Amniotic epithelial cell (primary cell): ENCODE measurements at regions not wholly inside any gene's neighbourhood (a gene's known extent, or its start where the extent isn't known, plus 50 kb on each side); places are given as distances from the start of the nearest gene placed in this dataset.

Experiments used
- DNase-seq: peaks from one replicate; pipeline ENCODE4 v3.0.0-alpha.2; 2010; ENCODE audit warnings: low read depth

- DNase-seq = no peak
These were observed 665.0 kb upstream of the CBLB start for GRCh38 chr3:106533788-106534160.

- peak; percentile 48 for DNase-seq
These were observed 665.4 kb upstream of the CBLB start for GRCh38 chr3:106534206-106534605.

GRCh38 chr3:106540743-106541142 lies 671.9 kb upstream of the CBLB start:
- no peak for DNase-seq

GRCh38 chr3:106542101-106542769 lies 673.4 kb upstream of the CBLB start:
- DNase-seq = peak; percentile 89

GRCh38 chr3:106552351-106553043 lies 683.7 kb upstream of the CBLB start:
- no peak for DNase-seq

- DNase-seq = peak; percentile 97
These were observed 691.7 kb upstream of the CBLB start for GRCh38 chr3:106560451-106560966.

- DNase-seq = no peak
These were observed 697.5 kb upstream of the CBLB start for GRCh38 chr3:106566277-106566676.

- no peak for DNase-seq
These were observed 701.6 kb upstream of the CBLB start for GRCh38 chr3:106570426-106570825.

- no peak for DNase-seq
These were observed 704.8 kb upstream of the CBLB start for GRCh38 chr3:106573605-106574004.

GRCh38 chr3:106575029-106575428 lies 706.2 kb upstream of the CBLB start:
- DNase-seq = no peak

GRCh38 chr3:106577241-106577640 lies 708.4 kb upstream of the CBLB start:
- no peak for DNase-seq

- no peak for DNase-seq
These were observed 710.1 kb upstream of the CBLB start for GRCh38 chr3:106578911-106579310.

- DNase-seq = peak; percentile 42
These were observed 713.3 kb upstream of the CBLB start for GRCh38 chr3:106582151-106582550.

GRCh38 chr3:106587551-106587950 lies 718.7 kb upstream of the CBLB start:
- no peak for DNase-seq

GRCh38 chr3:106588739-106589138 lies 719.9 kb upstream of the CBLB start:
- no peak for DNase-seq

GRCh38 chr3:106589311-106589942 lies 720.6 kb upstream of the CBLB start:
- peak; percentile 99 for DNase-seq

- no peak for DNase-seq
These were observed 721.4 kb upstream of the CBLB start for GRCh38 chr3:106590216-106590615.

- DNase-seq = no peak
These were observed 724.6 kb upstream of the CBLB start for GRCh38 chr3:106593381-106593780.

GRCh38 chr3:106609666-106610301 lies 741.0 kb upstream of the CBLB start:
- peak; percentile 88 for DNase-seq

GRCh38 chr3:106610362-106610959 lies 741.6 kb upstream of the CBLB start:
- peak; percentile 33 for DNase-seq

GRCh38 chr3:106611116-106611515 lies 742.3 kb upstream of the CBLB start:
- no peak for DNase-seq

GRCh38 chr3:106611841-106612240 lies 743.0 kb upstream of the CBLB start:
- DNase-seq = peak; percentile 55
